Tibial artery (tissue), 4 donors: ENCODE measurements at regions not wholly inside any gene's neighbourhood (a gene's known extent, or its start where the extent isn't known, plus 50 kb on each side); places are given as distances from the start of the nearest gene placed in this dataset.

Source experiments
- DNase-seq, 2 donors: peaks; one replicate each; pipeline ENCODE4 v3.0.0-alpha.2; 2019
- H3K27ac ChIP-seq, 2 donors: fragments of 200-600 bp; sonication (generic) in 1 of 2; 1 replicate in 1 of 2; 2 replicates in 1 of 2; pipeline ENCODE4 v1.5.1; 2018 to 2019; ENCODE audit warnings: mild to moderate bottlenecking in 1 of 2
- H3K27me3 ChIP-seq, 2 donors: fragments of 200-600 bp; sonication (generic) in 1 of 2; one replicate each; pipeline versions ENCODE4 v1.5.1 to v1.6.0; 2016 to 2019
- H3K36me3 ChIP-seq, 3 donors: fragments of 200-600 bp; sonication (generic) in 2 of 3; one replicate each; pipeline ENCODE4 v1.5.1; 2016 to 2019; ENCODE audit warnings: mild to moderate bottlenecking in 2 of 3
- H3K4me1 ChIP-seq, 4 donors: fragments of 200-600 bp; sonication (generic) in 2 of 4; 1 replicate in 3 of 4; 2 replicates in 1 of 4; pipeline ENCODE4 v1.5.1; 2016 to 2019
- H3K4me3 ChIP-seq, 2 donors: fragments of 200-600 bp; sonication (generic) in 1 of 2; 1 replicate in 1 of 2; 2 replicates in 1 of 2; pipeline ENCODE4 v1.5.1; 2018 to 2019; ENCODE audit warnings: mild to moderate bottlenecking in 2 of 2
- H3K9me3 ChIP-seq, 3 donors: fragments of 200-600 bp; sonication (generic) in 1 of 3; one replicate each; pipeline ENCODE4 v1.5.1; 2016 to 2019
- intact Hi-C: fragments of 100-400 bp; cut with DNase I; formaldehyde crosslinking; loops from one replicate; pipeline ENCODE4 v1.15.0; 2023; ENCODE audit warnings: low total_unique reads
- TF ChIP-seq, protein P1 (sequence below), 2 experiments: fragments of 200-600 bp in 1 of 2; fragments of 450-650 bp in 1 of 2; IDR thresholded peaks; one replicate each; pipeline ENCODE4 v1.5.1; 2017 to 2019; ENCODE audit warnings: antibody characterized with exemption in 2 of 2, mild to moderate bottlenecking in 1 of 2, moderate library complexity in 1 of 2

DNA sequence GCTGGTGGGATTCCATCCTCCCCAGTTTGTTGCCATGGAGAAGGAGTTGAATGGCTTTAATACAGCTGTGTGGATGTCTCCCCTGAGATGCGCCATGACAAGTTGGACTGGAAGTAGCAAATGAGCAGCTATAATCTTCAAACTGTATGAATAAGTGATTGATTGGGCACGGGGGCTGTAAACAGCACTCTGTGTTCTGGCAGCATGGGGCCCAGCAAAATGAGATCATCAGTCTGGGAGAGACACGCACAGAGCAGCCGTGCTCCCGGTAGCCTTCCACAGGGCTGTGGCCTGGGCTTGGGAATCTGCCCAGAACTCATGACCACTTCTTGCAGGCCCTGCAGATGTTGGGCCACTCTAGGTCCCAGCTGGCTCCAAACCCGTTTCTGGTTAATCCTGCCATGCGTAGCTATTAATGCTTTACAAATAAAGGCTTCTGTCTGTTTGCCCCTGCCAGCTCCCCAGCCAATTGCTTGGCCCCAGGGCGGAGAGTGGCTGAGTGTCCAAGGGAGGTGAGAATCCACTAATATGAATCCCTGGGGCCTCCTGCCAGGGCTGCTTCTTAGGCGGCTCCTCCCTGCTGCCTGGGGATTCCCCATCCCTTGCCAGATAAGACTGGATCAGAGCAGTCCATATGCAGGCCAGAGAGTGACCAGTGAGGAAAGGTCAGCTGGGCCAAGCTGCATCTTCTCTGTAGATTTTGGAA lies 642.9 kb downstream of the AJAP1 start:
- Histone ChIP-seq H3K4me1 (no peaks in the 10 kb centered on the region), H3K27me3 (peaks cover 0 to 16% of the 10 kb centered on the region in 2 donors), H3K9me3 (no peaks in the 10 kb centered on the region), H3K27ac (no peak overlapping the region), H3K36me3 (no peaks in the 10 kb centered on the region), H3K4me3 (no peak overlapping the region)
- DNase-seq, result no peak
- TF ChIP-seq, protein P1, sequence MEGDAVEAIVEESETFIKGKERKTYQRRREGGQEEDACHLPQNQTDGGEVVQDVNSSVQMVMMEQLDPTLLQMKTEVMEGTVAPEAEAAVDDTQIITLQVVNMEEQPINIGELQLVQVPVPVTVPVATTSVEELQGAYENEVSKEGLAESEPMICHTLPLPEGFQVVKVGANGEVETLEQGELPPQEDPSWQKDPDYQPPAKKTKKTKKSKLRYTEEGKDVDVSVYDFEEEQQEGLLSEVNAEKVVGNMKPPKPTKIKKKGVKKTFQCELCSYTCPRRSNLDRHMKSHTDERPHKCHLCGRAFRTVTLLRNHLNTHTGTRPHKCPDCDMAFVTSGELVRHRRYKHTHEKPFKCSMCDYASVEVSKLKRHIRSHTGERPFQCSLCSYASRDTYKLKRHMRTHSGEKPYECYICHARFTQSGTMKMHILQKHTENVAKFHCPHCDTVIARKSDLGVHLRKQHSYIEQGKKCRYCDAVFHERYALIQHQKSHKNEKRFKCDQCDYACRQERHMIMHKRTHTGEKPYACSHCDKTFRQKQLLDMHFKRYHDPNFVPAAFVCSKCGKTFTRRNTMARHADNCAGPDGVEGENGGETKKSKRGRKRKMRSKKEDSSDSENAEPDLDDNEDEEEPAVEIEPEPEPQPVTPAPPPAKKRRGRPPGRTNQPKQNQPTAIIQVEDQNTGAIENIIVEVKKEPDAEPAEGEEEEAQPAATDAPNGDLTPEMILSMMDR (IDR thresholded peaks at IDR 0.05), result no peak
- intact Hi-C loops, result no loop called here

DNA sequence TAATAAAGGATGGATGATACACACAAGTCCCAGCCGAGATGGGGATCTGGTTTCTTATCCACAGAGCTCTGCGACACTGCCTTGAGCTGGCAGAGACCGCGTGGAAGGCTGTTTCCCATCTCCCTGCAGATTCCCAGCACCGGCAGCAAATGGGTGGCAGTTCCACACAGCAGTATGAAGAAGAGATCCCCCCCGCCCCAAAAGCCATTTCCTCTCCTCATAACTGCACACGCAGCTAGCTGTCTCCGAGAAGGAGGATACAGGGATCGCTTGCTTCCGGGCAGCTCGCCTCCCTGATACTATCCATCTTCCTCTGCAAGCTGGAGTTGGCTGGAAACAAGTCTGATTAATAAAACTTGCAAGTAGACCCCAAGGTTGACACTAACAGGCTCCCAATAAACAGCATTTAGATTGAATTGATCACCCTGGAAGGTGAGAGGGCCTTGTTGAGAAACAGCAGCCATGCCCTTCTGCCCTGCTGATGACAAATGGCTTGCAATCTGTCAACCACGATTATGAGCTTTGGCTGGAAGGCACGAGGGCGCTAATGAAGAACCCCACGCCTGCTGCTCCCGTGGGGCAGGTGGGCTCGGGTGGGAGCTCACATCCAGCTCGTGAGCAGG lies 642.3 kb downstream of the AJAP1 start:
- TF ChIP-seq, protein P1 (IDR thresholded peaks at IDR 0.05), result no peak
- intact Hi-C loops, result no loop called here
- no peak overlapping the region for H3K4me3 ChIP-seq
- no peak overlapping the region for H3K27ac ChIP-seq
- peaks cover 0 to 16% of the 10 kb centered on the region in 2 donors for H3K27me3 ChIP-seq
- no peaks in the 10 kb centered on the region for H3K4me1 ChIP-seq
- no peak for DNase-seq
- no peaks in the 10 kb centered on the region for H3K36me3 ChIP-seq
- H3K9me3 ChIP-seq, result no peaks in the 10 kb centered on the region

DNA sequence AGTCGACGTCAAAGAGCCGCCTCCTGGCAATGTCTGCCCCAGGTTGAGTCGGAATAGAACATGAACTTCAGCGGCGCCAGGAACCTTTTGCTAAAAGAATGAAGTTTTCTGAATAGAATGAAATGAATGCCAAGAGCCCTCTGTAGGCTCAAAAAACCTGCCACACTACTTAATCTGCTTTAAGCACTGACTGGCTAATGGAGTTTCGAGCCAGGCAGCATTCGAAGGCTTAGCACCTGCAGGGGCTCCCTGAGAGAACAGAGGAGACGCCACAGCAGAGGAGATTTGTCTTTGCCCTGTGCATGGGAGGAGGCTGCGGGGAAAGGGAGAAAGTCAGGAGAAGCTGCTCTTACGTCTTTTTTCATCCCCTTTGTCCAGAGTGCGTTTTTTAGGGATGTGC lies 641.7 kb downstream of the AJAP1 start:
- TF ChIP-seq, protein P1 (IDR thresholded peaks at IDR 0.05), result no peak
- DNase-seq, result no peak
- Histone ChIP-seq H3K36me3 (no peaks in the 10 kb centered on the region), H3K9me3 (no peaks in the 10 kb centered on the region), H3K4me3 (no peak overlapping the region), H3K4me1 (no peaks in the 10 kb centered on the region), H3K27ac (no peak overlapping the region), H3K27me3 (peaks cover 0 to 16% of the 10 kb centered on the region in 2 donors)
- intact Hi-C loops, result no loop called here

DNA sequence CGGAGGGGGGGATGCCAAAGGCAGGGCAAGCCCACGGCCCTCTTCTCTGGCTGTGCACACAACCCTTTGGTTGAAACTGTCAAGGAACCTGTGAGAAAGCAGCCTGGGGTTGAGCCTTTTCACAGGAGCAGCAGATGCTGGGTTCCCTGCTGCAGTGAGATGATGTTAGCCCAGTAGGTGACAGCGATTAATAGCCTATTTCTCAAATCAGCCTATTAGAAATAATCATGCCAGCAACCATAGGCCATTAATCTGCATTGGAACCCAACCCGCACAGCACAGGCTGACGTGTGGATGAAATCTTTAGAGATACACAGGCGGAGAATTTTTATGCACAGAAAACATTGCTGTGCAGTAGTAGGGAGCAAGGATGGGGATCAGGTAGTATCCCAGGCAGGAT lies 637.5 kb downstream of the AJAP1 start:
- no peak overlapping the region for H3K27ac ChIP-seq
- TF ChIP-seq, protein P1 (IDR thresholded peaks at IDR 0.05), result no peak
- no peaks in the 10 kb centered on the region for H3K4me1 ChIP-seq
- H3K27me3 ChIP-seq, result peaks cover 0 to under 1% of the 10 kb centered on the region in 2 donors
- intact Hi-C loops, result no loop called here
- no peak for DNase-seq
- H3K4me3 ChIP-seq, result no peak overlapping the region
- no peaks in the 10 kb centered on the region for H3K36me3 ChIP-seq
- H3K9me3 ChIP-seq, result no peaks in the 10 kb centered on the region

DNA sequence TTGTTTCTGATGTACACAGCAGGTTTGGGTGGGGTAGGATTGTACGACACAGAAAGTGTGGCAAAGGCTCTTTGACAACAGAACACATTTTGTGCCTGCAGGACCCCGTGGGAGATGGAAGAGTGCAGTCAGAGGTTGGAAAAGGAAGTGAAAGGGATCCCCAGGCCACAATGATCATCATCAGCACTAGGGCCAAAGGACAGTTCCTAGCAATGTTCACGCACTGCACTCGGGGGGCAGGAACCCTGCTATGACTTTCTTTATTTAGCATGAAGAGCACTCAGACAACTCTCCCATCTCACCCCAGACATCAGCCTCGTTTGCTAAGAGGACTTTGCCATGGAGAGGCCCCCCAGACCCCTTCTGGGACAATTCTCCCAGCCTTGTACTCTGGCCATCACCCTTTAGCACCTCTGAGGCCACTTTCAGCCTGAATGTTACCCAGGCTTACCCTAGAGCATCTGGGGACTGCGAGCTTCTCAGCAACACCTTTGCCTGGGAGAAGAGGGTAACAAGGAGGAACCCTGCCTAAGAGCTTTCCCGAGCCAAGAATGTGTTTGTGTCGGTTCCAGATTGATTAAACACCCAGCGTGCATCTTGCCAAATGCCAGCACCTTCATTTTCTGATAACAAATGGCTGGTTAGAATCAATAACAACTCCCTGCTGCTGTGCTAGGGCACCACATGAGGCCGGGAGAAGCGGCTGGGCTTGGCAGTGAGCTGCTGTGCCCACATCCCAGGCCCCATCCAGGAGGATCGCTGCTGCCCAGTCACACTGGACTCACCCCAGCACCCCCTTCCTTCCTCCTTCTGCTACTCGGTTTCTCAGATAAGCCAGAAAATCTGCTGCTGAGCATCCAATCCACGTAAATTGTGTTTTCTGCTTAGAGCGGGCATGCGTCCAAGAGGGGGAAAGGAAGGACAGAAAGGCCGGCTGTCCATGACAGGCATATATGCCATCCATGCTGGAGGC lies 633.1 kb downstream of the AJAP1 start:
- Histone ChIP-seq H3K4me3 (no peak overlapping the region), H3K4me1 (no peaks in the 10 kb centered on the region), H3K27ac (no peak overlapping the region), H3K36me3 (no peaks in the 10 kb centered on the region), H3K9me3 (no peaks in the 10 kb centered on the region), H3K27me3 (peaks cover 0 to 5% of the 10 kb centered on the region in 2 donors)
- no peak for DNase-seq
- TF ChIP-seq, protein P1 (IDR thresholded peaks at IDR 0.05), result no peak
- intact Hi-C loops, result no loop called here
